SK-N-SH treated with all-trans-retinoic acid at 6 μM for 48 hours (cell line): ENCODE measurements at regions not wholly inside any gene's neighbourhood (a gene's known extent, or its start where the extent isn't known, plus 50 kb on each side); places are given as distances from the start of the nearest gene placed in this dataset.

Experiments used
- ARNTL ChIP-seq: fragments of 450-650 bp; formaldehyde crosslinking; IDR thresholded peaks from 2 replicates; pipeline ENCODE4 v1.5.0; 2020; ENCODE audit warnings: low read depth, mild to moderate bottlenecking, moderate library complexity, borderline replicate concordance
- PATZ1 ChIP-seq: fragments of 250-450 bp; sonication (Bioruptor Pico); IDR thresholded peaks from 2 replicates; pipeline ENCODE4 v1.8.0; 2020; ENCODE audit warnings: mild to moderate bottlenecking, moderate library complexity, borderline replicate concordance
- POU6F1 ChIP-seq: fragments of 250-450 bp; sonication (Bioruptor Pico); IDR thresholded peaks from 2 replicates; pipeline ENCODE4 v1.8.0; 2021; ENCODE audit warnings: low read depth, mild to moderate bottlenecking, moderate library complexity, borderline replicate concordance
- TSHZ2 ChIP-seq: fragments of 250-450 bp; sonication (Bioruptor Pico); IDR thresholded peaks from 2 replicates; pipeline ENCODE4 v1.5.0; 2020; ENCODE audit warnings: mild to moderate bottlenecking, moderate library complexity
- ZFP3 ChIP-seq: fragments of 250-450 bp; sonication (Bioruptor Pico); IDR thresholded peaks from 2 replicates; pipeline ENCODE4 v1.5.0; 2020; ENCODE audit warnings: mild to moderate bottlenecking, moderate library complexity
- ZFP30 ChIP-seq: fragments of 450-650 bp; formaldehyde crosslinking; IDR thresholded peaks from 2 replicates; pipeline ENCODE4 v1.5.0; 2022; ENCODE audit warnings: mild to moderate bottlenecking, moderate library complexity
- TF ChIP-seq, protein P1 (sequence below): fragments of 250-450 bp; sonication (Bioruptor Pico); IDR thresholded peaks from 2 replicates; pipeline ENCODE4 v1.5.1; 2020; ENCODE audit warnings: low read depth, mild to moderate bottlenecking, moderate library complexity

GRCh38 chr1:74935446-74935845, 198.7 kb upstream of the LHX8 start:
- no peak for TF ChIP-seq ZFP3 (CRISPR knock-in tag)
- no peak for TF ChIP-seq TSHZ2
- TF ChIP-seq ARNTL = no peak
- TF ChIP-seq ZFP30 (CRISPR knock-in tag) = no peak
- TF ChIP-seq PATZ1 = no peak
- TF ChIP-seq, protein P1, sequence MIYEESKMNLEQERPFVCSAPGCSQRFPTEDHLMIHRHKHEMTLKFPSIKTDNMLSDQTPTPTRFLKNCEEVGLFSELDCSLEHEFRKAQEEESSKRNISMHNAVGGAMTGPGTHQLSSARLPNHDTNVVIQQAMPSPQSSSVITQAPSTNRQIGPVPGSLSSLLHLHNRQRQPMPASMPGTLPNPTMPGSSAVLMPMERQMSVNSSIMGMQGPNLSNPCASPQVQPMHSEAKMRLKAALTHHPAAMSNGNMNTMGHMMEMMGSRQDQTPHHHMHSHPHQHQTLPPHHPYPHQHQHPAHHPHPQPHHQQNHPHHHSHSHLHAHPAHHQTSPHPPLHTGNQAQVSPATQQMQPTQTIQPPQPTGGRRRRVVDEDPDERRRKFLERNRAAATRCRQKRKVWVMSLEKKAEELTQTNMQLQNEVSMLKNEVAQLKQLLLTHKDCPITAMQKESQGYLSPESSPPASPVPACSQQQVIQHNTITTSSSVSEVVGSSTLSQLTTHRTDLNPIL (CRISPR knock-in tag) = no peak
- TF ChIP-seq POU6F1 (CRISPR knock-in tag) = no peak
